Liver (tissue), 8 donors: ENCODE measurements at regions not wholly inside any gene's neighbourhood (a gene's known extent, or its start where the extent isn't known, plus 50 kb on each side); places are given as distances from the start of the nearest gene placed in this dataset.

Experiments used
- DNase-seq: peaks from one replicate; pipeline ENCODE4 v3.0.0-alpha.2; 2017; ENCODE audit warnings: low spot score
- H3K27ac ChIP-seq, 2 donors: one replicate each; pipeline ENCODE4 v1.7.0; 2013; ENCODE audit warnings: inconsistent platforms in 2 of 2, low read length in 2 of 2, control low read depth in 1 of 2, low read depth in 1 of 2, mild to moderate bottlenecking in 1 of 2
- H3K27me3 ChIP-seq, 4 donors: one replicate each; pipeline versions ENCODE4 v1.6.1 to v1.7.0; 2013; ENCODE audit warnings: low read length in 3 of 4, inconsistent platforms in 1 of 4, mild to moderate bottlenecking in 1 of 4, moderate library complexity in 1 of 4; ENCODE audit not compliant: control insufficient read depth in 4 of 4, insufficient read depth in 4 of 4
- H3K36me3 ChIP-seq, 4 donors: one replicate each; pipeline versions ENCODE4 v1.6.1 to v1.7.0; 2013; ENCODE audit warnings: low read length in 3 of 4, mild to moderate bottlenecking in 3 of 4, low read depth in 1 of 4, moderate library complexity in 1 of 4; ENCODE audit not compliant: control insufficient read depth in 4 of 4, insufficient read depth in 3 of 4
- H3K4me1 ChIP-seq, 4 donors: one replicate each; pipeline versions ENCODE4 v1.6.1 to v1.7.0; 2013; ENCODE audit warnings: low read length in 3 of 4, mild to moderate bottlenecking in 3 of 4, moderate library complexity in 1 of 4; ENCODE audit not compliant: control insufficient read depth in 4 of 4, insufficient read depth in 4 of 4
- H3K4me3 ChIP-seq, 3 donors: one replicate each; pipeline versions ENCODE4 v1.6.1 to v1.7.0; 2013; ENCODE audit warnings: low read length in 3 of 3, control low read depth in 1 of 3, low read depth in 1 of 3, mild to moderate bottlenecking in 1 of 3
- H3K9ac ChIP-seq, 2 donors: one replicate each; pipeline ENCODE4 v1.7.0; 2013; ENCODE audit warnings: low read length in 2 of 2, mild to moderate bottlenecking in 2 of 2, moderate library complexity in 2 of 2, control low read depth in 1 of 2, low read depth in 1 of 2
- H3K9me3 ChIP-seq, 4 donors: one replicate each; pipeline versions ENCODE4 v1.6.1 to v1.7.0; 2013; ENCODE audit warnings: low read length in 3 of 4; ENCODE audit not compliant: control insufficient read depth in 4 of 4
- FOXA1 ChIP-seq: IDR thresholded peaks from 2 replicates; pipeline ENCODE4 v1.6.1; 2016; ENCODE audit warnings: antibody characterized with exemption
- FOXA2 ChIP-seq: IDR thresholded peaks from 2 replicates; pipeline ENCODE4 v1.6.1; 2016; ENCODE audit warnings: antibody characterized with exemption
- GABPA ChIP-seq, 2 donors: IDR thresholded peaks in 1 of 2; conservative IDR thresholded peaks in 1 of 2; 2 replicates each; pipeline ENCODE4 v1.6.1; 2016; ENCODE audit warnings: antibody characterized with exemption in 2 of 2, mild to moderate bottlenecking in 1 of 2, moderate library complexity in 1 of 2
- HNF4A ChIP-seq, 2 donors: conservative IDR thresholded peaks; 2 replicates each; pipeline ENCODE4 v1.6.1; 2016; ENCODE audit warnings: antibody characterized with exemption in 2 of 2, mild to moderate bottlenecking in 2 of 2
- HNF4G ChIP-seq: IDR thresholded peaks from 2 replicates; pipeline ENCODE4 v1.6.1; 2016; ENCODE audit warnings: antibody characterized with exemption
- JUND ChIP-seq, 2 donors: IDR thresholded peaks; 2 replicates each; pipeline ENCODE4 v1.6.1; 2016; ENCODE audit warnings: antibody characterized with exemption in 2 of 2
- NR2F2 ChIP-seq: IDR thresholded peaks from 2 replicates; pipeline ENCODE4 v1.6.1; 2016; ENCODE audit warnings: antibody characterized with exemption
- RAD21 ChIP-seq, 2 donors: IDR thresholded peaks; 2 replicates each; pipeline ENCODE4 v1.6.1; 2016; ENCODE audit warnings: antibody characterized with exemption in 2 of 2, mild to moderate bottlenecking in 2 of 2
- RXRA ChIP-seq, 2 donors: IDR thresholded peaks; 2 replicates each; pipeline ENCODE4 v1.6.1; 2017 to 2018; ENCODE audit warnings: antibody characterized with exemption in 2 of 2, mild to moderate bottlenecking in 1 of 2
- TAF1 ChIP-seq: conservative IDR thresholded peaks from 2 replicates; pipeline ENCODE4 v1.6.1; 2016; ENCODE audit warnings: antibody characterized with exemption, mild to moderate bottlenecking
- YY1 ChIP-seq: IDR thresholded peaks from 2 replicates; pipeline ENCODE4 v1.6.1; 2016; ENCODE audit warnings: antibody characterized with exemption, mild to moderate bottlenecking
- WGBS: extraction: QIAGEN DNeasy Blood & Tissue Kit; methylation state at CpG from one replicate; pipeline ENCODE4 v1.1.7; 2013; 5-methylcytosine and 5-hydroxymethylcytosine counted together
- TF ChIP-seq, protein P1 (sequence below): fragments of 150-350 bp; IDR thresholded peaks from 2 replicates; pipeline ENCODE4 v1.5.1; 2017; ENCODE audit warnings: improper control_type of control experiment, low read depth, low read length; ENCODE audit not compliant: missing input control
- TF ChIP-seq, protein P2 (sequence below): IDR thresholded peaks from 2 replicates; pipeline ENCODE4 v1.6.1; 2016; ENCODE audit warnings: antibody characterized with exemption
- TF ChIP-seq, protein P3 (sequence below): IDR thresholded peaks from 2 replicates; pipeline ENCODE4 v1.6.1; 2016; ENCODE audit warnings: antibody characterized with exemption
- TF ChIP-seq, protein P4 (sequence below): IDR thresholded peaks from 2 replicates; pipeline ENCODE4 v1.6.1; 2016; ENCODE audit warnings: antibody characterized with exemption, mild to moderate bottlenecking
- TF ChIP-seq, protein P5 (sequence below): IDR thresholded peaks from 2 replicates; pipeline ENCODE4 v1.6.1; 2016; ENCODE audit warnings: antibody characterized with exemption
- donor health status: healthy.
- donor health status: healthy.
- donor health status: healthy.
- donor health status: healthy.
- donor health status: healthy.

DNA sequence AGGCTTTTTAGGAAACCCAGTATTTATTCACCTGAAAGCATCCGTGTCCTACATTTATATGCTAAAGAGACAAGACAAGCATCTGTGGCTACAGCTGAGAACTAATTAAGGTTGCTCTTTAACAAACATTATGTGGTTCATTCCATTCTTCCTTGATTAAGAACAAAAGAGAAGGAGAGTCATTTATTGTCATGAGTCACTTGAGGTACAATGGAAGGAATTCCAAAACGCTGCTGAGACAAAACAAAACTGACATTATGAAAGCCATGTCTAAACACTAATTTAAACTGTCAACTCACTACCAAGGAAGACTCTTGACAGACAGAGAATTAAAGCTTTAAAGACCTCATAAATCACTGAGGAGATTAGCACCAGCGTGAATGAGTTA, 214.4 kb downstream of the BMP4 start:
- Histone ChIP-seq H3K9ac (no peak overlapping the region), H3K4me3 (no peak overlapping the region), H3K27me3 (no peaks in the 10 kb centered on the region), H3K9me3 (no peaks in the 10 kb centered on the region), H3K27ac (no peak overlapping the region), H3K36me3 (no peaks in the 10 kb centered on the region), H3K4me1 (no peaks in the 10 kb centered on the region)
- no peak for TF ChIP-seq RAD21 (IDR thresholded peaks at IDR 0.05)
- no peak for TF ChIP-seq HNF4G
- TF ChIP-seq, protein P1, sequence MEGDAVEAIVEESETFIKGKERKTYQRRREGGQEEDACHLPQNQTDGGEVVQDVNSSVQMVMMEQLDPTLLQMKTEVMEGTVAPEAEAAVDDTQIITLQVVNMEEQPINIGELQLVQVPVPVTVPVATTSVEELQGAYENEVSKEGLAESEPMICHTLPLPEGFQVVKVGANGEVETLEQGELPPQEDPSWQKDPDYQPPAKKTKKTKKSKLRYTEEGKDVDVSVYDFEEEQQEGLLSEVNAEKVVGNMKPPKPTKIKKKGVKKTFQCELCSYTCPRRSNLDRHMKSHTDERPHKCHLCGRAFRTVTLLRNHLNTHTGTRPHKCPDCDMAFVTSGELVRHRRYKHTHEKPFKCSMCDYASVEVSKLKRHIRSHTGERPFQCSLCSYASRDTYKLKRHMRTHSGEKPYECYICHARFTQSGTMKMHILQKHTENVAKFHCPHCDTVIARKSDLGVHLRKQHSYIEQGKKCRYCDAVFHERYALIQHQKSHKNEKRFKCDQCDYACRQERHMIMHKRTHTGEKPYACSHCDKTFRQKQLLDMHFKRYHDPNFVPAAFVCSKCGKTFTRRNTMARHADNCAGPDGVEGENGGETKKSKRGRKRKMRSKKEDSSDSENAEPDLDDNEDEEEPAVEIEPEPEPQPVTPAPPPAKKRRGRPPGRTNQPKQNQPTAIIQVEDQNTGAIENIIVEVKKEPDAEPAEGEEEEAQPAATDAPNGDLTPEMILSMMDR: no peak
- TF ChIP-seq RXRA (IDR thresholded peaks at IDR 0.05): no peak
- TF ChIP-seq JUND (IDR thresholded peaks at IDR 0.05): no peak
- TF ChIP-seq, protein P2, sequence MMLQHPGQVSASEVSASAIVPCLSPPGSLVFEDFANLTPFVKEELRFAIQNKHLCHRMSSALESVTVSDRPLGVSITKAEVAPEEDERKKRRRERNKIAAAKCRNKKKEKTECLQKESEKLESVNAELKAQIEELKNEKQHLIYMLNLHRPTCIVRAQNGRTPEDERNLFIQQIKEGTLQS: no peak
- no peak for TF ChIP-seq FOXA2
- TF ChIP-seq, protein P3, sequence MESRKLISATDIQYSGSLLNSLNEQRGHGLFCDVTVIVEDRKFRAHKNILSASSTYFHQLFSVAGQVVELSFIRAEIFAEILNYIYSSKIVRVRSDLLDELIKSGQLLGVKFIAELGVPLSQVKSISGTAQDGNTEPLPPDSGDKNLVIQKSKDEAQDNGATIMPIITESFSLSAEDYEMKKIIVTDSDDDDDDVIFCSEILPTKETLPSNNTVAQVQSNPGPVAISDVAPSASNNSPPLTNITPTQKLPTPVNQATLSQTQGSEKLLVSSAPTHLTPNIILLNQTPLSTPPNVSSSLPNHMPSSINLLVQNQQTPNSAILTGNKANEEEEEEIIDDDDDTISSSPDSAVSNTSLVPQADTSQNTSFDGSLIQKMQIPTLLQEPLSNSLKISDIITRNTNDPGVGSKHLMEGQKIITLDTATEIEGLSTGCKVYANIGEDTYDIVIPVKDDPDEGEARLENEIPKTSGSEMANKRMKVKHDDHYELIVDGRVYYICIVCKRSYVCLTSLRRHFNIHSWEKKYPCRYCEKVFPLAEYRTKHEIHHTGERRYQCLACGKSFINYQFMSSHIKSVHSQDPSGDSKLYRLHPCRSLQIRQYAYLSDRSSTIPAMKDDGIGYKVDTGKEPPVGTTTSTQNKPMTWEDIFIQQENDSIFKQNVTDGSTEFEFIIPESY: no peak
- no peak for TF ChIP-seq HNF4A (conservative IDR thresholded peaks at IDR 0.05)
- no peak for TF ChIP-seq FOXA1
- DNase-seq: no peak
- 80% methylated on average over 3 of the region's 3 CpGs for WGBS

DNA sequence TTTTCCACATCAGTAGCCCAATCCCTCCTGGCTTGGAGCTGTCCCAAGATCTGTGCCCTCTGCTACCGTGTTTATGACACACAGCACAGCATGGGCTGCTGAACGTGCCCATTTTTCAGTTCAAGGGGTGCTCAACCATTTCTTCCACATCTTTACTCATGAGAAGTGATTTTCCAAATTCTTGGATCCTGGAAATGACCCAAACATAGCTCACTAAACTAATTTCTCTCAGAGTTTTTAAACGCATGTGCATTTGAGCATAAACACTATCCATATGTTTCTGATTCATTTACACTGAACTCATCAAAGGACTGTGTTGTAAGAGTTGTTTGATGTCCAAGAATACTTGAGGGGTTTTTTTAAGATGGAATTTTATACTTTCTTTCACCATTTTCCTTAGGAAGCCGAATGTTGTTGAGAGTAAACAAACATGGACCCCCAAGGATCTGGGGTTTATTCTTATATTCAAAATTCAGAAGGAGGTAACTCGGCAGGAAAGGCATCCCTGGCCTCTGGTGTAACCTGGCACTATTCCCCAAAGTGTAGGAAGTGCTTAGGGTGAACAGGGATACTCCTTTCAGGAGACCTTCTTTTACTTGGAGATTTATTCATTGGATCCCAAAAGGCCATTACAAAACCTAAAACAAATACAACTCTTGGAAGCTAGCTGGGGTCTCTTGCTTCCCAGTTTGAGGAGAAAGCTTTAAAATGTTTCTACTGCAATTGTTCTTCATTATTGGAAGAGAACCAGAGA, 215.0 kb downstream of the BMP4 start:
- 79% methylated on average over 5 of the region's 5 CpGs for WGBS
- no peak overlapping the region for H3K4me3 ChIP-seq
- no peak overlapping the region for H3K9ac ChIP-seq
- no peak for DNase-seq
- no peaks in the 10 kb centered on the region for H3K36me3 ChIP-seq
- H3K9me3 ChIP-seq: no peaks in the 10 kb centered on the region
- no peak overlapping the region for H3K27ac ChIP-seq
- H3K4me1 ChIP-seq: no peaks in the 10 kb centered on the region
- TF ChIP-seq, protein P2: no peak
- TF ChIP-seq, protein P4, sequence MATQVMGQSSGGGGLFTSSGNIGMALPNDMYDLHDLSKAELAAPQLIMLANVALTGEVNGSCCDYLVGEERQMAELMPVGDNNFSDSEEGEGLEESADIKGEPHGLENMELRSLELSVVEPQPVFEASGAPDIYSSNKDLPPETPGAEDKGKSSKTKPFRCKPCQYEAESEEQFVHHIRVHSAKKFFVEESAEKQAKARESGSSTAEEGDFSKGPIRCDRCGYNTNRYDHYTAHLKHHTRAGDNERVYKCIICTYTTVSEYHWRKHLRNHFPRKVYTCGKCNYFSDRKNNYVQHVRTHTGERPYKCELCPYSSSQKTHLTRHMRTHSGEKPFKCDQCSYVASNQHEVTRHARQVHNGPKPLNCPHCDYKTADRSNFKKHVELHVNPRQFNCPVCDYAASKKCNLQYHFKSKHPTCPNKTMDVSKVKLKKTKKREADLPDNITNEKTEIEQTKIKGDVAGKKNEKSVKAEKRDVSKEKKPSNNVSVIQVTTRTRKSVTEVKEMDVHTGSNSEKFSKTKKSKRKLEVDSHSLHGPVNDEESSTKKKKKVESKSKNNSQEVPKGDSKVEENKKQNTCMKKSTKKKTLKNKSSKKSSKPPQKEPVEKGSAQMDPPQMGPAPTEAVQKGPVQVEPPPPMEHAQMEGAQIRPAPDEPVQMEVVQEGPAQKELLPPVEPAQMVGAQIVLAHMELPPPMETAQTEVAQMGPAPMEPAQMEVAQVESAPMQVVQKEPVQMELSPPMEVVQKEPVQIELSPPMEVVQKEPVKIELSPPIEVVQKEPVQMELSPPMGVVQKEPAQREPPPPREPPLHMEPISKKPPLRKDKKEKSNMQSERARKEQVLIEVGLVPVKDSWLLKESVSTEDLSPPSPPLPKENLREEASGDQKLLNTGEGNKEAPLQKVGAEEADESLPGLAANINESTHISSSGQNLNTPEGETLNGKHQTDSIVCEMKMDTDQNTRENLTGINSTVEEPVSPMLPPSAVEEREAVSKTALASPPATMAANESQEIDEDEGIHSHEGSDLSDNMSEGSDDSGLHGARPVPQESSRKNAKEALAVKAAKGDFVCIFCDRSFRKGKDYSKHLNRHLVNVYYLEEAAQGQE: no peak
- TF ChIP-seq HNF4G: no peak
- TF ChIP-seq JUND (IDR thresholded peaks at IDR 0.05): no peak
- no peak for TF ChIP-seq TAF1
- TF ChIP-seq, protein P3: no peak
- no peak for TF ChIP-seq NR2F2
- TF ChIP-seq GABPA (IDR thresholded peaks at IDR 0.05 in 1 of 2, conservative IDR thresholded peaks at IDR 0.05 in 1 of 2): no peak
- no peak for TF ChIP-seq FOXA1
- TF ChIP-seq RXRA (IDR thresholded peaks at IDR 0.05): no peak
- no peak for TF ChIP-seq RAD21 (IDR thresholded peaks at IDR 0.05)
- no peak for TF ChIP-seq YY1
- TF ChIP-seq, protein P5, sequence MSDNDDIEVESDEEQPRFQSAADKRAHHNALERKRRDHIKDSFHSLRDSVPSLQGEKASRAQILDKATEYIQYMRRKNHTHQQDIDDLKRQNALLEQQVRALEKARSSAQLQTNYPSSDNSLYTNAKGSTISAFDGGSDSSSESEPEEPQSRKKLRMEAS: no peak
- H3K27me3 ChIP-seq: no peaks in the 10 kb centered on the region
